Ascending aorta (tissue), 2 donors: ENCODE measurements at regions not wholly inside any gene's neighbourhood (a gene's known extent, or its start where the extent isn't known, plus 50 kb on each side); places are given as distances from the start of the nearest gene placed in this dataset.

Source experiments
- DNase-seq, 2 donors: peaks; one replicate each; pipeline ENCODE4 v3.0.0-alpha.2; 2019; ENCODE audit warnings: low spot score in 2 of 2
- H3K27ac ChIP-seq, 2 donors: fragments of 200-600 bp; sonication (generic); one replicate each; pipeline ENCODE4 v1.5.1; 2016 to 2017; ENCODE audit warnings: mild to moderate bottlenecking in 1 of 2
- H3K27me3 ChIP-seq: fragments of 200-600 bp; sonication (generic); one replicate; pipeline ENCODE4 v1.5.1; 2017
- H3K36me3 ChIP-seq, 2 donors: fragments of 200-600 bp; sonication (generic); one replicate each; pipeline ENCODE4 v1.5.1; 2016
- H3K4me1 ChIP-seq, 2 donors: fragments of 200-600 bp; sonication (generic); one replicate each; pipeline ENCODE4 v1.5.1; 2016 to 2017; ENCODE audit warnings: mild to moderate bottlenecking in 1 of 2
- H3K4me3 ChIP-seq, 2 donors: fragments of 200-600 bp; sonication (generic); one replicate each; pipeline ENCODE4 v1.5.1; 2016 to 2017; ENCODE audit warnings: mild to moderate bottlenecking in 1 of 2
- H3K9me3 ChIP-seq, 2 donors: fragments of 200-600 bp; sonication (generic); one replicate each; pipeline ENCODE4 v1.5.1; 2016
- intact Hi-C: fragments of 100-400 bp; cut with DNase I; formaldehyde crosslinking; loops from one replicate; pipeline ENCODE4 v1.15.1; 2023
- TF ChIP-seq, protein P1 (sequence below), 3 experiments: fragments of 200-600 bp in 2 of 3; fragments of 450-650 bp in 1 of 3; sonication (generic) in 2 of 3; IDR thresholded peaks; one replicate each; pipeline ENCODE4 v1.5.1; 2016 to 2019; ENCODE audit warnings: antibody characterized with exemption in 3 of 3, mild to moderate bottlenecking in 1 of 3, moderate library complexity in 1 of 3

- DNase-seq = no peak
- H3K9me3 ChIP-seq = no peaks in the 10 kb centered on the region
- H3K27me3 ChIP-seq = no peaks in the 10 kb centered on the region
- intact Hi-C loops = no loop called here
- no peak overlapping the region for H3K27ac ChIP-seq
- H3K4me3 ChIP-seq = no peak overlapping the region
- TF ChIP-seq, protein P1, sequence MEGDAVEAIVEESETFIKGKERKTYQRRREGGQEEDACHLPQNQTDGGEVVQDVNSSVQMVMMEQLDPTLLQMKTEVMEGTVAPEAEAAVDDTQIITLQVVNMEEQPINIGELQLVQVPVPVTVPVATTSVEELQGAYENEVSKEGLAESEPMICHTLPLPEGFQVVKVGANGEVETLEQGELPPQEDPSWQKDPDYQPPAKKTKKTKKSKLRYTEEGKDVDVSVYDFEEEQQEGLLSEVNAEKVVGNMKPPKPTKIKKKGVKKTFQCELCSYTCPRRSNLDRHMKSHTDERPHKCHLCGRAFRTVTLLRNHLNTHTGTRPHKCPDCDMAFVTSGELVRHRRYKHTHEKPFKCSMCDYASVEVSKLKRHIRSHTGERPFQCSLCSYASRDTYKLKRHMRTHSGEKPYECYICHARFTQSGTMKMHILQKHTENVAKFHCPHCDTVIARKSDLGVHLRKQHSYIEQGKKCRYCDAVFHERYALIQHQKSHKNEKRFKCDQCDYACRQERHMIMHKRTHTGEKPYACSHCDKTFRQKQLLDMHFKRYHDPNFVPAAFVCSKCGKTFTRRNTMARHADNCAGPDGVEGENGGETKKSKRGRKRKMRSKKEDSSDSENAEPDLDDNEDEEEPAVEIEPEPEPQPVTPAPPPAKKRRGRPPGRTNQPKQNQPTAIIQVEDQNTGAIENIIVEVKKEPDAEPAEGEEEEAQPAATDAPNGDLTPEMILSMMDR (IDR thresholded peaks at IDR 0.05) = no peak
- H3K4me1 ChIP-seq = no peaks in the 10 kb centered on the region
- H3K36me3 ChIP-seq = no peaks in the 10 kb centered on the region
These were observed 50.5 kb upstream of the PRDM1 start for GRCh38 chr6:106035655-106036054.

GRCh38 chr6:106033806-106034205, 52.3 kb upstream of the PRDM1 start:
- H3K36me3 ChIP-seq = no peaks in the 10 kb centered on the region
- H3K27ac ChIP-seq = no peak overlapping the region
- TF ChIP-seq, protein P1 (IDR thresholded peaks at IDR 0.05) = no peak
- H3K27me3 ChIP-seq = no peaks in the 10 kb centered on the region
- intact Hi-C loops = no loop called here
- no peaks in the 10 kb centered on the region for H3K9me3 ChIP-seq
- H3K4me3 ChIP-seq = no peak overlapping the region
- H3K4me1 ChIP-seq = no peaks in the 10 kb centered on the region
- no peak for DNase-seq

DNA sequence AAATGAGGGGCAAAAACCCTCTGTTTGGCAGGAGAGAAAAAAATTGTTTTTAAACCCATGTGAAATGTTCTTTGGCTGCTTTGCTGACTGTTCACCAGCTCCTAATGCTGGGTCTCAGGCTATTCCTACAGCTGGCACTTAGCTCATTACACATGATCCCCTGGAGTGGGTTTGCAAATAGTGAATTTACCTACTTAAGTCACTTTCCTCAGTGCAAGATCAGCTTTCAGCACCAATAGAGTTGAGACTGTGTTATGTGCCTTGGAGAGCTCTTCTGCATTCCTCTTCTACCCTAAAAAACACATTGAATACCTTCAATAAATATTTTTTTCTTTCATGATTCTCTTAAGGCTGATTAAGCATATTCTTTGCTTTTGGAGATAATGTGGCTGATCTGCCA, 58.4 kb upstream of the PRDM1 start:
- Histone ChIP-seq H3K27ac (no peak overlapping the region), H3K36me3 (no peaks in the 10 kb centered on the region), H3K9me3 (no peaks in the 10 kb centered on the region), H3K4me1 (no peaks in the 10 kb centered on the region), H3K4me3 (no peak overlapping the region), H3K27me3 (no peaks in the 10 kb centered on the region)
- TF ChIP-seq, protein P1 (IDR thresholded peaks at IDR 0.05) = no peak
- DNase-seq = no peak
- intact Hi-C loops = no loop called here

GRCh38 chr6:106026748-106027715, 59.1 kb upstream of the PRDM1 start:
- Histone ChIP-seq H3K9me3 (no peaks in the 10 kb centered on the region), H3K36me3 (no peaks in the 10 kb centered on the region), H3K27me3 (no peaks in the 10 kb centered on the region), H3K4me3 (no peak overlapping the region), H3K4me1 (no peaks in the 10 kb centered on the region), H3K27ac (no peak overlapping the region)
- no peak for DNase-seq
- intact Hi-C loops = no loop called here
- TF ChIP-seq, protein P1 (IDR thresholded peaks at IDR 0.05) = no peak

- no peak for DNase-seq
- Histone ChIP-seq H3K27ac (no peak overlapping the region), H3K27me3 (no peaks in the 10 kb centered on the region), H3K9me3 (no peaks in the 10 kb centered on the region), H3K36me3 (no peaks in the 10 kb centered on the region), H3K4me3 (no peak overlapping the region), H3K4me1 (no peaks in the 10 kb centered on the region)
- intact Hi-C loops = no loop called here
- TF ChIP-seq, protein P1 (IDR thresholded peaks at IDR 0.05) = no peak
These were observed 60.5 kb upstream of the PRDM1 start for GRCh38 chr6:106025655-106026054.
